Hindlimb muscle (tissue), 1 donor: ENCODE measurements at regions not wholly inside any gene's neighbourhood (a gene's known extent, or its start where the extent isn't known, plus 50 kb on each side); places are given as distances from the start of the nearest gene placed in this dataset.

ENCODE experiments used
- DNase-seq: peaks from one replicate; pipeline ENCODE4 v3.0.0-alpha.2; 2013

DNA sequence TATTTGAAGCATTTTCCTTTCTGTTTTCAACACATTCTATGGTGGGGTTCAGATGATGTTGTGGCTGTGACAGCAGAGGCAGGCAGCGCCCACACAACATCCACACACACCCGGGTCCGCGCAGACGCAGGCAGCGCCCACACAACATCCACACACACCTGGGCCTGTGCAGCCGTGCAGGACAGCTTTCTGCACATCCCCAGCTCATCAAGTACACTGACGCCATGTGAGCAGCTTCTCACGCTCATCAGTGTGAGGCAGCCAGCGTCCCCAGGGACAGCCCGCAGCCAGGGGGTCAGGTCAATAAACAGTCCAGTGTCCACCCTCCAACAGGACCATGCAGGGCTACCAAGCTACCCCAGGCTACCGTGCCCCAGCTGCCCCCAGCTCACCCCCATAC is 272.8 kb upstream of the TCERG1L start:
- DNase-seq = no peak

DNA sequence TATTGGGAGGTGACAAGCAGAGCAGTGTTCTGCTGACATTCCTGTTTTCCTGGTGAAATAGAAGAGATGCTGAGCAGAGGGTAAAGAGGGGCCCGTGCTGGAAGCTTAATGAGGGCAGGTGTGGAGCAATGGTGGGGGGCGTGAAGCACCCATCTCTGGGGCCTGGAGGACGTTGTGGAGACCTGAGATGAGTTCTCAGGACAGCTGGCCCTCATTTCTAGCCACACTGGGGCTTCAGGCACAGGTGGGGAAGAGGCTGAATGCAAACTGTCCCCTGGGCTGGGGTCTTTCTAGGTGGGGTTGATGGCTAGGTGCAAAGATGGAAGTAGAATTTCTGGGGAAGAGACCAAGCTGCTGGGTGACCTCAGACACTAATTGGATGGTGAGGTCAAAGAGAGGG is 274.2 kb upstream of the TCERG1L start:
- no peak for DNase-seq

GRCh38 chr10:131586958-131587357 is 275.4 kb upstream of the TCERG1L start:
- no peak for DNase-seq

DNA sequence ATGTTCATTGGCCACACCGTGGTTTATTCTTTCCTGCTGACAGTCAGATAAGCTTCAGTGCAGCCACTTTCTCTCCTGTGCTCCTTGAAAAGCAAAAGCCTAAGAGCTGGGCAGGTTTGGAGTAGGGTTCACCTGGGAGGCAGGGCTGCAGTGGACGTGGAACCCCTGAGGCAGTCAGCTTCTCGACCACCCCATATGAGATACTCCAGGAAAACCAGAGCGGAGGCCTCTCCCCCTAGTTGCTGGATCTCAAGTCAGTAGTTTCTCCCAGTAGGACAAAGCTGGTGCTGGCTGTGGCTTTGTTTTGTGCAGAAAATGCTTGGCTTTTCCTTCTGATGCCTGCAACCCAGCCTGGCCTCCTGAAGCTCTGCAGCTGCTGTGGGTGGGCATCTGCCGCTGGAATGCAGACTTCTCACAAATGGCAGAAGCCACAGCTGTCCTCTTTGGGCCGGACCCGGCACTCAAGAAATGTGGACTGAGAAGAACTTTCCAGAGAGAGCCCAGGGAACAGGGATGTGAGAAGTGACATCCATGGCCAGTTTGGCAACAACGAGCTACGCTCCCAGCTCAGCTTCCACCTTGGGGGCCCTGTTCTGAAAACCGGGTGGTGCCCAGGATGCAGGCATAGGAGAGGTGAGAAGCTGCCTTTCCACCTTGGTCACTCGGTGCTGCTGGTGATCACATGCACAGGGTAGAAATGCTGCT is 276.6 kb upstream of the TCERG1L start:
- DNase-seq = no peak

DNA sequence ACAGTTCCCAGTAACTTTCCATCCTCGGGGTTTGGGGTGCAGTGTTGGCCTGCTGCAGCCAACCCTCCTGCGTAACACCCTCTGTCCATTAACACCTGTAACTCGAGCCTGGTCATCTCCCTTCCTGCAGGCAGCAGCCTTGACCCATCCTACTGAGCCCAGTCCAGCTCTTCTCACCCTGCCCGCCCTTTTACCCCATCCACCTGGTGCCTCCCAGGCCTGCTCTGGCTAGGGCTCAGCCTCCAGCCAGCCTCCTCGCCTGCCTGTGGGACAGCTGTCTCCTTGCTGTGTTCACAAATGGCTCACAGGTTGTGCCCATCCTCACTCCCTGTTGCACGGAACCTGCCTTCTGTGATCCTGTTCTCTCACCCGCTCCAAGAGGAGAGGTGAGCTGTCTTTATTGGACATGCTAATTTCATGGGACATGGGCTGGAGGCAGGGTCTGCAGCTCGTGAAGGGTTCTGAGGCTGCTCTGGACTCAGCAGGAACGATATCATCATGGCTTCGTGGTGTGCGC is 277.2 kb upstream of the TCERG1L start:
- DNase-seq = no peak

- no peak for DNase-seq
These were observed 279.0 kb upstream of the TCERG1L start for GRCh38 chr10:131590567-131590966.

DNA sequence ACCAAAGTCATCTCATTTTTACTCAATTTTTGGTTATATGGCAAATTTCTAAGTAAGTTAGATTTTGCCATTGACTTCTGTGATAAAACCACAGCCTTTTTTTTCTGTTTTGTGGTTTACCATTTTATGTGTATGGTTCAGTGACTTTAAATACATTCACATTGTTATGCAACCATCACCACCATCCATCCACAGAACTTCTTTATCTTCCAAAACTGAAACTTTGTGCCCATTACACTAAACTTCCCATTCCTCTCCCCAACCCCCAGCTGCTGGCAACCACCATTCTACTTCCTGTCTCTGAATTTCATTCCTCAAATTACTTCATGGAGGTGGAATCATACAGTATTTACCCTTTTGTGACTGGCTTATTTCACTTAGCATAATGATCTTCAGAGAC is 280.4 kb upstream of the TCERG1L start:
- DNase-seq = no peak

DNA sequence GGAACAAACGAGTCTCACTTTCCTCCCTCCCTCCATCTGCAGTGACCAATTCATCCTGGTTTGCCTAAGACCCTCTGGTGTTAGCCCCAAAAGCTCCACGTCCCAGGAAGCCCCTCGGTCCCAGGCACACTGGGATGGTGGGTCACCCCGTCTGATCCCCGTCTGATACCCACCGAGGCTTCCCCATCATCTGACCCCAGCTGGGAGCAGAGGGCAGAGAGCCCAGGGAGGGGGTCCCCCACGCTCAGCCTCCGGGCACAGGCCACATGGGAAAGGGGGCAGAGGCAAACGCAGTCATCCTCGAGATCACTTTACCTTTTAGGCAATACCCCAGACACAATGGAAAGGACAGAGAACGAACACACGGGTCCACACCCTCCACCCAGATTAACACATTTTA is 291.6 kb upstream of the PPP2R2D start:
- DNase-seq = no peak

GRCh38 chr10:131615150-131615549 is 285.7 kb upstream of the PPP2R2D start:
- no peak for DNase-seq

DNA sequence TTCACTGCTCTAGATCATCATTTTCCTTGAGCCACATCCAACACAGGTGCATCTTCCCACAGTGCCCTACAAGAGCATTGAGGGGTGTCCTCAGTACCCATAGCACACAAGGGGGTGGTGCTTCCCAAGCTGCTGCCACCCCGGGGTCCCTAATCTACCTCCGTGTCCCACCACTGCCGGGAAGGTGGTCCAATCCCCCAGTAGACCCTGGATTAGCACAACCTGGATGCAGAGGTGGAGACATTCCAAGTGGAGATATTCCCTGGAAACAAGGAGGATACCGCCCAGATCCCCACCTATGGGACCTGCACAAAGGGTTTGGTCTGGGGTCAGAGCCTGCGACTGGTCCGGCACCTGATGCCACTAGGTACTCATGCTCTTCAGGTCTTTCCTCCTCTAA is 284.8 kb upstream of the PPP2R2D start:
- no peak for DNase-seq

DNA sequence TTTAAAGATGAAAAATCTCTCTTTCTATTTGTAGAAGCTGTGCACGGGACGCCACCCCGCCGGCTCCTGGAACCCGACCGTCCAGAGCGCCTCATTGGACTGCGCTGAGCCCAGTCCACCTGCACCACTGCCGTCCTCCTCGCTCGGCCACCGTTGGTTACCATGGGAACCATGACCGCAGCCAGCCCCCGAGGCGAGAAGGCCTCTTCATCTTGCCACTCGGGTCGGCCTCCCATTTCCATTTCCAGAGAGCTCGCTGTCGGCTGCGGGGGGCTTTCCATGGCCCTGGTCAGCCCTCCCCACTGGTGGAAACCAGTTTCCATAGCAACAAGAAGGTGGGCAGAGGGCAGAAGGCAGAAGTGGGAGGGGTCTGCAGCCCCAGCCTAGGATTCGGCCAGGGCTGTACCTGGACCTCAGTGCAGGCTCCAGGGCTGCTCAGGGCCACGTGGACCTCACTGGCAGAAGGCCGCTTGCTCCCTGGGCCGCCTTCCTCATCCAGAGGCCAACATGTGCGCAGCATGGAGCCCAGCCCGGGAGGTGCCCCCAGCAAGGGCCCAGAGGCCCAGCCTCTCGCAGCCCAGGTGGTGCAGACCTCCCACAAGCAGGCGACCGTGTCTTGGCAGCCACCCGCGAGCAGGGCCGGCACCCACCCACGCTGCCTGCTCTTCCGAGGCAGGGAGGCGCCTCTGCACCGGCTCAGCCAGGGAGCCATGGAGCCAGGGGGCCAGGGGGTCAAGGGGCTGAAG is 283.5 kb upstream of the PPP2R2D start:
- DNase-seq = no peak

DNA sequence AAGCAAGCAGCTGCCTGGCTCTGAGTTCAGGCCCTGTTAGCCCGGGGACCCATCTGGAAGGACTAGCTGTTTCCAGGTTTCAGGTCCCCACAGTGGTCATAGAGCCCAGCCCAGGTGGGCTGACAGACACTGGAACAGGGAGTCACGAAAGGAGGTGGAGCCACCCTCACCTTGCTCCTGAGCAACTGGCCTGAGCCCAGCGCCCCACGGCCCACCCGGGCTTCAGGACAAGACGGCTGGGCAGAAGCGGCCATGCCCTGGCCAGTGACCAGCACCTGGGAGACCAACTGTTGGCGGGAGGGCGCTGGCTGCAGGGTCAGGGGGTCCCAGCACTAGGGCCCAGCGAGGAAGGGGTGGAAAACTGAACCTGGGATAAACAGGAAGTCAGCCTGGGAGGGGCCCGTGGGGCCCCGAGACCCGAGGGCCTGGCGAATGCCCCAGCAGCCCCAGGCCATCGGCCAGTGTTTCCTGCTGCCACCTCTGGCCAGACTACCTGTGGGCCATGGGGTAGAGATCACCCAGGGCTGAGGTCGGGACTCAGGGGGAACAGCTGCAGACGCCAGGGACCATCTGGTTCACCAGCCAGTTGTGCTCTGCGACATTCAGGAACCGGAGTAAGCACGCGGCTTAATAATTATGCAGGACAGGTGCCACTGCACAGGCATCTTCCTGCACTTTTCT is 282.1 kb upstream of the PPP2R2D start:
- DNase-seq = no peak

- DNase-seq = no peak
These were observed 280.5 kb upstream of the PPP2R2D start for GRCh38 chr10:131620314-131620713.

GRCh38 chr10:131620904-131621303 is 279.9 kb upstream of the PPP2R2D start:
- no peak for DNase-seq

GRCh38 chr10:131621784-131622624 is 278.8 kb upstream of the PPP2R2D start:
- no peak for DNase-seq

DNA sequence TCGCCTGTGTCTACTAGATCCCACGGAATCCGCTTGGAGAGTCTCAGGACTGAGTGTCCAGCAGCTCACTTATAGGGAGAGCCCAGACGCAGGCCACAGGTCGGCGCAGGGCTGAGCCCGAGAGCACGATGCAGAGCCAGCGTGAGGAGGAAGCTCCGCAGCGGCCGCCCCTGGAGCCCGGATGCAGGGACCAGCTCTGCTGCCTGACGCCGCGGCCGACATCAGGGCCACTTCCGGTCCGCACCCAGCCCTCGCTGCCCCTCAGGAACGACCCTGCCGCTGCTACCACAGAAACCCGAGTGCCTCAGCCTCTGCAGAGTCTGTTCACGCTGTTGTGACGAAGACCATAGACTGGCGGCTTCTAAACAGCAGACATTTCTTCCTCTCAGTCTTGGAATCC is 275.8 kb upstream of the PPP2R2D start:
- DNase-seq = no peak

- no peak for DNase-seq
These were observed 274.5 kb upstream of the PPP2R2D start for GRCh38 chr10:131626274-131626673.

DNA sequence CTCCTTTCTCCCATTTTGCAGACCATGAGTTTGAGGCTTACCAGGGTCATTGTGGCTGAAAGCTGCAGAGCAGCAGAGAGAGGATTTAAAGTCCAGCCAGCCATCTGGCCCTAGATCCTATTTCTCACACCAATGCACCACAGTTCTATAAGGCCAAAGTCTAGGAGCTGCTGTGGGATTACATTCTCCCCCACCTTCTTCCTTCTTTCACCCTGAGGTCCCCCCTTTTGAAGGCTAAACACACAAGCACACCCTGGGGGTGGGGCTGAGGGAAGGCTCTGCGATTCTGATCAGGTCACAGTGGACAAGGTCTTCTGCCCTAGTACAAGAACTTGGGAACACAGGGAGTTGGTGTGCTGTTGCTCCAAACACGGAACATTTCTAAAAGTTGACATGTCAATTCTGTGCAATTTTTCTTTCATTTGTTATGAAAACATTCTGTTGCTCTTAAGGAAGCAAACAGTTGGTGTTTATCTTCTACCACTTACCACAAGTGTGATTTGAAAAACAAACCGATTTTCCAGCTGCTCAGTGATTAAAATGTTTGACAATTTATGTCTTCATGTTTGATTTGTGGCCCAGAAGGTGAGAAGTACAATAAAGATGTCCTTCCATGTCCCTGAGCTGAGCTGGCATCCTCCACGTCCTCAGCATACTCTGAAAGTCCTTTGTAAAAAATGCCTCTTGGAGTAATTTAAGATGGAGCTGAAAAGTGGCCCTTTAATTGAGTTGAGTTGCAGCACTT is 271.6 kb upstream of the PPP2R2D start:
- DNase-seq = no peak

DNA sequence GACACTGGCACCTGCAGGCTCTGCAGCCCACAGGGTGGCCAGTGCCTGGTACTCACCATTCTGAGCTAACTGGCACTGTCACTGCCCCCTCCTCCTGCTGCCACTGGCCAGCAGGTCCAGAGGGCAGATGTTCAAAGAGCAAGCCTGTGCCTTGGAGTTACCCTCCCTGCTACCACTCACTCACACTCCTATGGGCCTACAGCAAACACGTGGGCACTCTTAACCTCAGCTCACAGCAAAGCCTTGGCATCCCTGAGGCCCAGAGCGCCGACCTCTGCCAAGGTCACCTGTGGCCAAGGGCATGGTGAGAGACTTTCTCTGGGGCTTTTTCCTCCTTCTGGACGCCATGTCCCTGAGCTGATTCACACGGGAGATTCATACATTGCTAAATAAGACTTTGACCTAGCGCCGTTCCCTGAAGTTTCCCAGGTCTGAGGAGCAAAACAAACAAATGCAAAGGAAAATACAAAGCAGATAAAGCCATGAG is 270.0 kb upstream of the PPP2R2D start:
- no peak for DNase-seq

DNA sequence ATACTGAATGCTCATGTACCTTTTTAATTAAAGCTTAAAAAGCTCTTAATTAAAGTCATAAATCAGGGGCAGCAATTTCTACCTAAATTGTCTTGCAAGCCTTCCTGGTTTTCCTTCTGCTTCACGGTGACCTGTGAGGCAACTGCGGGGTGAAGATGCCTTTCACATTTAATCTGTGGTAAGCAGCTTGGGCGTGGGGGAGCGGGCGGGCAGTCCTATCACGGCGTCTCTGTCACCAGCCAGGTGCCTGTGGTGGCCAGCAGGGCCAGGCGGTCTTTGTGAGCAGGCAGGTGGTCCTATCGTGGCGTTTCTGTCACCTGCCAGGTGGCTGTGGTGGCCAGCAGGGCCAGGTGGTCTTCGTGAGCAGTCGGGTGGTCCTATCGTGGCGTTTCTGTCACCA is 269.2 kb upstream of the PPP2R2D start:
- no peak for DNase-seq

- no peak for DNase-seq
These were observed 265.2 kb upstream of the PPP2R2D start for GRCh38 chr10:131635564-131636015.

GRCh38 chr10:131636116-131636515 is 264.7 kb upstream of the PPP2R2D start:
- DNase-seq = no peak
